ENCODE measurements at regions not wholly inside any gene's neighbourhood (a gene's known extent, or its start where the extent isn't known, plus 50 kb on each side); places are given as distances from the start of the nearest gene placed in this dataset.

DNA sequence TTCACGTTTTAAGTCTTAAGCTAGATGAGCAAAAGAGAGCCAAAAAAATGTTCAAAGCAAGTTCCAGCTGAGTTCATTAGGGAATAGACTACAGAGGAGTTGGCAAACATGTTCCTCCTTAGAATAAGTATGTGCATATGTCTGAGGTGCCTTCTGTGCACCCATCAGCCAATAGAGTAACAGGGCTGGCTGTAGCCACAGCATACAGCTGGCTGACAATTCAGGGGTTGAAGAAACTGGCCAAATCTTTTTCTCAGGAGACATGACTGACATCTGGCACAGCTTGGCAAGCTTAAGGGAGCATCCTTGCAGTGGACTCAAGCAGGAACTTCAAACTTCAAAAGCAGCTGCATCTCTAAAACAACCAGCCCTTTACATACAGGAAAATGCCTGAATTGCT lies 414.8 kb upstream of the PCDH20 start:
- TF ChIP-seq CREM (CRISPR knock-in tag; IDR thresholded peaks at IDR 0.05): no peak
- TF ChIP-seq, protein P1, sequence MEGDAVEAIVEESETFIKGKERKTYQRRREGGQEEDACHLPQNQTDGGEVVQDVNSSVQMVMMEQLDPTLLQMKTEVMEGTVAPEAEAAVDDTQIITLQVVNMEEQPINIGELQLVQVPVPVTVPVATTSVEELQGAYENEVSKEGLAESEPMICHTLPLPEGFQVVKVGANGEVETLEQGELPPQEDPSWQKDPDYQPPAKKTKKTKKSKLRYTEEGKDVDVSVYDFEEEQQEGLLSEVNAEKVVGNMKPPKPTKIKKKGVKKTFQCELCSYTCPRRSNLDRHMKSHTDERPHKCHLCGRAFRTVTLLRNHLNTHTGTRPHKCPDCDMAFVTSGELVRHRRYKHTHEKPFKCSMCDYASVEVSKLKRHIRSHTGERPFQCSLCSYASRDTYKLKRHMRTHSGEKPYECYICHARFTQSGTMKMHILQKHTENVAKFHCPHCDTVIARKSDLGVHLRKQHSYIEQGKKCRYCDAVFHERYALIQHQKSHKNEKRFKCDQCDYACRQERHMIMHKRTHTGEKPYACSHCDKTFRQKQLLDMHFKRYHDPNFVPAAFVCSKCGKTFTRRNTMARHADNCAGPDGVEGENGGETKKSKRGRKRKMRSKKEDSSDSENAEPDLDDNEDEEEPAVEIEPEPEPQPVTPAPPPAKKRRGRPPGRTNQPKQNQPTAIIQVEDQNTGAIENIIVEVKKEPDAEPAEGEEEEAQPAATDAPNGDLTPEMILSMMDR (IDR thresholded peaks at IDR 0.05): no peak
- TF ChIP-seq, protein P2, sequence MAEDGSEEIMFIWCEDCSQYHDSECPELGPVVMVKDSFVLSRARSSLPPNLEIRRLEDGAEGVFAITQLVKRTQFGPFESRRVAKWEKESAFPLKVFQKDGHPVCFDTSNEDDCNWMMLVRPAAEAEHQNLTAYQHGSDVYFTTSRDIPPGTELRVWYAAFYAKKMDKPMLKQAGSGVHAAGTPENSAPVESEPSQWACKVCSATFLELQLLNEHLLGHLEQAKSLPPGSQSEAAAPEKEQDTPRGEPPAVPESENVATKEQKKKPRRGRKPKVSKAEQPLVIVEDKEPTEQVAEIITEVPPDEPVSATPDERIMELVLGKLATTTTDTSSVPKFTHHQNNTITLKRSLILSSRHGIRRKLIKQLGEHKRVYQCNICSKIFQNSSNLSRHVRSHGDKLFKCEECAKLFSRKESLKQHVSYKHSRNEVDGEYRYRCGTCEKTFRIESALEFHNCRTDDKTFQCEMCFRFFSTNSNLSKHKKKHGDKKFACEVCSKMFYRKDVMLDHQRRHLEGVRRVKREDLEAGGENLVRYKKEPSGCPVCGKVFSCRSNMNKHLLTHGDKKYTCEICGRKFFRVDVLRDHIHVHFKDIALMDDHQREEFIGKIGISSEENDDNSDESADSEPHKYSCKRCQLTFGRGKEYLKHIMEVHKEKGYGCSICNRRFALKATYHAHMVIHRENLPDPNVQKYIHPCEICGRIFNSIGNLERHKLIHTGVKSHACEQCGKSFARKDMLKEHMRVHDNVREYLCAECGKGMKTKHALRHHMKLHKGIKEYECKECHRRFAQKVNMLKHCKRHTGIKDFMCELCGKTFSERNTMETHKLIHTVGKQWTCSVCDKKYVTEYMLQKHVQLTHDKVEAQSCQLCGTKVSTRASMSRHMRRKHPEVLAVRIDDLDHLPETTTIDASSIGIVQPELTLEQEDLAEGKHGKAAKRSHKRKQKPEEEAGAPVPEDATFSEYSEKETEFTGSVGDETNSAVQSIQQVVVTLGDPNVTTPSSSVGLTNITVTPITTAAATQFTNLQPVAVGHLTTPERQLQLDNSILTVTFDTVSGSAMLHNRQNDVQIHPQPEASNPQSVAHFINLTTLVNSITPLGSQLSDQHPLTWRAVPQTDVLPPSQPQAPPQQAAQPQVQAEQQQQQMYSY (CRISPR knock-in tag; IDR thresholded peaks at IDR 0.05): no peak
- TF ChIP-seq NFYB (CRISPR knock-in tag; conservative IDR thresholded peaks at IDR 0.05; ENCODE audit: low read depth): no peak
- TF ChIP-seq, protein P3, sequence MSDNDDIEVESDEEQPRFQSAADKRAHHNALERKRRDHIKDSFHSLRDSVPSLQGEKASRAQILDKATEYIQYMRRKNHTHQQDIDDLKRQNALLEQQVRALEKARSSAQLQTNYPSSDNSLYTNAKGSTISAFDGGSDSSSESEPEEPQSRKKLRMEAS (CRISPR knock-in tag; IDR thresholded peaks at IDR 0.05): no peak
- TF ChIP-seq SP1 (CRISPR knock-in tag; conservative IDR thresholded peaks at IDR 0.05): no peak
- TF ChIP-seq NR2C2 (CRISPR knock-in tag; IDR thresholded peaks at IDR 0.05): no peak
- TF ChIP-seq, protein P4, sequence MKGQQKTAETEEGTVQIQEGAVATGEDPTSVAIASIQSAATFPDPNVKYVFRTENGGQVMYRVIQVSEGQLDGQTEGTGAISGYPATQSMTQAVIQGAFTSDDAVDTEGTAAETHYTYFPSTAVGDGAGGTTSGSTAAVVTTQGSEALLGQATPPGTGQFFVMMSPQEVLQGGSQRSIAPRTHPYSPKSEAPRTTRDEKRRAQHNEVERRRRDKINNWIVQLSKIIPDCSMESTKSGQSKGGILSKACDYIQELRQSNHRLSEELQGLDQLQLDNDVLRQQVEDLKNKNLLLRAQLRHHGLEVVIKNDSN (CRISPR knock-in tag; IDR thresholded peaks at IDR 0.05): no peak
- TF ChIP-seq, protein P5, sequence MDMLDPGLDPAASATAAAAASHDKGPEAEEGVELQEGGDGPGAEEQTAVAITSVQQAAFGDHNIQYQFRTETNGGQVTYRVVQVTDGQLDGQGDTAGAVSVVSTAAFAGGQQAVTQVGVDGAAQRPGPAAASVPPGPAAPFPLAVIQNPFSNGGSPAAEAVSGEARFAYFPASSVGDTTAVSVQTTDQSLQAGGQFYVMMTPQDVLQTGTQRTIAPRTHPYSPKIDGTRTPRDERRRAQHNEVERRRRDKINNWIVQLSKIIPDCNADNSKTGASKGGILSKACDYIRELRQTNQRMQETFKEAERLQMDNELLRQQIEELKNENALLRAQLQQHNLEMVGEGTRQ (CRISPR knock-in tag; IDR thresholded peaks at IDR 0.05): no peak
- TF ChIP-seq, protein P6, sequence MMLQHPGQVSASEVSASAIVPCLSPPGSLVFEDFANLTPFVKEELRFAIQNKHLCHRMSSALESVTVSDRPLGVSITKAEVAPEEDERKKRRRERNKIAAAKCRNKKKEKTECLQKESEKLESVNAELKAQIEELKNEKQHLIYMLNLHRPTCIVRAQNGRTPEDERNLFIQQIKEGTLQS (CRISPR knock-in tag; conservative IDR thresholded peaks at IDR 0.05): no peak
- TF ChIP-seq, protein P7, sequence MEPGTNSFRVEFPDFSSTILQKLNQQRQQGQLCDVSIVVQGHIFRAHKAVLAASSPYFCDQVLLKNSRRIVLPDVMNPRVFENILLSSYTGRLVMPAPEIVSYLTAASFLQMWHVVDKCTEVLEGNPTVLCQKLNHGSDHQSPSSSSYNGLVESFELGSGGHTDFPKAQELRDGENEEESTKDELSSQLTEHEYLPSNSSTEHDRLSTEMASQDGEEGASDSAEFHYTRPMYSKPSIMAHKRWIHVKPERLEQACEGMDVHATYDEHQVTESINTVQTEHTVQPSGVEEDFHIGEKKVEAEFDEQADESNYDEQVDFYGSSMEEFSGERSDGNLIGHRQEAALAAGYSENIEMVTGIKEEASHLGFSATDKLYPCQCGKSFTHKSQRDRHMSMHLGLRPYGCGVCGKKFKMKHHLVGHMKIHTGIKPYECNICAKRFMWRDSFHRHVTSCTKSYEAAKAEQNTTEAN (CRISPR knock-in tag; IDR thresholded peaks at IDR 0.05): no peak
- TF ChIP-seq, protein P8, sequence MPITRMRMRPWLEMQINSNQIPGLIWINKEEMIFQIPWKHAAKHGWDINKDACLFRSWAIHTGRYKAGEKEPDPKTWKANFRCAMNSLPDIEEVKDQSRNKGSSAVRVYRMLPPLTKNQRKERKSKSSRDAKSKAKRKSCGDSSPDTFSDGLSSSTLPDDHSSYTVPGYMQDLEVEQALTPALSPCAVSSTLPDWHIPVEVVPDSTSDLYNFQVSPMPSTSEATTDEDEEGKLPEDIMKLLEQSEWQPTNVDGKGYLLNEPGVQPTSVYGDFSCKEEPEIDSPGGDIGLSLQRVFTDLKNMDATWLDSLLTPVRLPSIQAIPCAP (CRISPR knock-in tag; IDR thresholded peaks at IDR 0.05): no peak
